Vagina (tissue), 2 donors: ENCODE measurements at regions not wholly inside any gene's neighbourhood (a gene's known extent, or its start where the extent isn't known, plus 50 kb on each side); places are given as distances from the start of the nearest gene placed in this dataset.

Source experiments
- POLR2AphosphoS5 ChIP-seq, 2 donors: sonication (generic); formaldehyde crosslinking; IDR thresholded peaks; one replicate each; pipeline ENCODE4 v1.9.0; 2017; ENCODE audit warnings: antibody characterized with exemption in 2 of 2, mild to moderate bottlenecking in 2 of 2, low read depth in 1 of 2; ENCODE audit not compliant: insufficient read depth in 1 of 2
- TF ChIP-seq, protein P1 (sequence below), 3 experiments: fragments of 450-650 bp in 2 of 3; fragments of 200-600 bp in 1 of 3; sonication (generic) in 1 of 3; IDR thresholded peaks; one replicate each; pipeline ENCODE4 v1.5.1; 2017 to 2019; ENCODE audit warnings: antibody characterized with exemption in 3 of 3, mild to moderate bottlenecking in 2 of 3, moderate library complexity in 2 of 3

DNA sequence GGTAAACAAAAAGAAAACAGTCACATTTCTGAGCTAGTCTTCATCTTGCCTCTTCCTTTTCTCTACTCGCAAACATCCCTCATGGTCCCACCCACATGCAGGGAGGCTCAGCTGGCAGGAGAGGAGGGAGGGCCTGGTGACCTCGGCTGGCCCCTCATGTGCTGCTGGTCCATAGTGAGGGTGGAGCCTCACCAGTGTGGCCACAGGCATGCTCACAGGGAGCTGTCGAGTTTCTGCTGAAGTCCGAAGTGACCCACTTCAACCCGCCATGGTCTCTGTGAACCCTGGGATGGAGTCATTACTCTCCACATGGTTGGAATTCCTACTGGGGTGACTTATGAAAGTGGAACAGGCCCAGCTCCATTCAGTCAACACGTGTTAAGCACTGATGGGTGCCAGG lies 253.4 kb downstream of the RHOU start:
- TF ChIP-seq, protein P1, sequence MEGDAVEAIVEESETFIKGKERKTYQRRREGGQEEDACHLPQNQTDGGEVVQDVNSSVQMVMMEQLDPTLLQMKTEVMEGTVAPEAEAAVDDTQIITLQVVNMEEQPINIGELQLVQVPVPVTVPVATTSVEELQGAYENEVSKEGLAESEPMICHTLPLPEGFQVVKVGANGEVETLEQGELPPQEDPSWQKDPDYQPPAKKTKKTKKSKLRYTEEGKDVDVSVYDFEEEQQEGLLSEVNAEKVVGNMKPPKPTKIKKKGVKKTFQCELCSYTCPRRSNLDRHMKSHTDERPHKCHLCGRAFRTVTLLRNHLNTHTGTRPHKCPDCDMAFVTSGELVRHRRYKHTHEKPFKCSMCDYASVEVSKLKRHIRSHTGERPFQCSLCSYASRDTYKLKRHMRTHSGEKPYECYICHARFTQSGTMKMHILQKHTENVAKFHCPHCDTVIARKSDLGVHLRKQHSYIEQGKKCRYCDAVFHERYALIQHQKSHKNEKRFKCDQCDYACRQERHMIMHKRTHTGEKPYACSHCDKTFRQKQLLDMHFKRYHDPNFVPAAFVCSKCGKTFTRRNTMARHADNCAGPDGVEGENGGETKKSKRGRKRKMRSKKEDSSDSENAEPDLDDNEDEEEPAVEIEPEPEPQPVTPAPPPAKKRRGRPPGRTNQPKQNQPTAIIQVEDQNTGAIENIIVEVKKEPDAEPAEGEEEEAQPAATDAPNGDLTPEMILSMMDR (IDR thresholded peaks at IDR 0.05): no peak
- TF ChIP-seq POLR2AphosphoS5 (IDR thresholded peaks at IDR 0.05; ENCODE audit: insufficient read depth in 1 of 2, low read depth in 1 of 2): no peak
